BLaER1 (cell line): ENCODE measurements at regions not wholly inside any gene's neighbourhood (a gene's known extent, or its start where the extent isn't known, plus 50 kb on each side); places are given as distances from the start of the nearest gene placed in this dataset.

Experiments
- H3K27ac ChIP-seq: shearing (Covaris generic); formaldehyde crosslinking; 2 replicates; pipeline ENCODE4 v1.8.1; 2022
- H3K27me3 ChIP-seq: shearing (Covaris generic); formaldehyde crosslinking; 2 replicates; pipeline ENCODE4 v1.8.1; 2022
- H3K36me3 ChIP-seq: shearing (Covaris generic); formaldehyde crosslinking; 2 replicates; pipeline ENCODE4 v1.8.1; 2022
- H3K4me1 ChIP-seq: shearing (Covaris generic); formaldehyde crosslinking; 2 replicates; pipeline ENCODE4 v1.8.1; 2022
- H3K4me2 ChIP-seq: shearing (Covaris generic); formaldehyde crosslinking; 2 replicates; pipeline ENCODE4 v1.8.1; 2022
- H3K4me3 ChIP-seq: shearing (Covaris generic); formaldehyde crosslinking; 2 replicates; pipeline ENCODE4 v1.8.1; 2022
- H3K9ac ChIP-seq: shearing (Covaris generic); formaldehyde crosslinking; 2 replicates; pipeline ENCODE4 v1.8.1; 2022
- H3K9me3 ChIP-seq: shearing (Covaris generic); formaldehyde crosslinking; 2 replicates; pipeline ENCODE4 v1.8.1; 2022
- H4K20me1 ChIP-seq: shearing (Covaris generic); formaldehyde crosslinking; 2 replicates; pipeline ENCODE4 v1.8.1; 2022
- Cebpa-rat ChIP-seq: shearing (Covaris generic); IDR thresholded peaks from 2 replicates; pipeline ENCODE4 v1.8.1; 2022

GRCh38 chr18:52070291-52070756, 269.7 kb upstream of the DCC start:
- no peak overlapping the region for H3K9ac ChIP-seq

GRCh38 chr18:52077251-52077983, 262.6 kb upstream of the DCC start:
- H3K4me2 ChIP-seq: no peak overlapping the region
- H3K36me3 ChIP-seq: no peaks in the 10 kb centered on the region
- no peaks in the 10 kb centered on the region for H4K20me1 ChIP-seq
- no peak overlapping the region for H3K4me3 ChIP-seq
- no peak overlapping the region for H3K9ac ChIP-seq
- TF ChIP-seq Cebpa-rat: no peak
- H3K27ac ChIP-seq: no peak overlapping the region
- H3K9me3 ChIP-seq: no peaks in the 10 kb centered on the region
- H3K4me1 ChIP-seq: no peaks in the 10 kb centered on the region
- H3K27me3 ChIP-seq: no peaks in the 10 kb centered on the region

More at GRCh38 chr18:52070291-52070756, 269.7 kb upstream of the DCC start:
- H3K4me3 ChIP-seq: no peak overlapping the region
- TF ChIP-seq Cebpa-rat: no peak
- H3K36me3 ChIP-seq: no peaks in the 10 kb centered on the region
- no peak overlapping the region for H3K4me2 ChIP-seq
- 0 out of 2 replicates have a peak, but pooled peaks cover 6% of the 10 kb centered on the region for H3K9me3 ChIP-seq
- no peaks in the 10 kb centered on the region for H3K4me1 ChIP-seq
- H3K27ac ChIP-seq: no peak overlapping the region
- H4K20me1 ChIP-seq: no peaks in the 10 kb centered on the region
- no peaks in the 10 kb centered on the region for H3K27me3 ChIP-seq

- Histone ChIP-seq H3K9ac (no peak overlapping the region), H3K27ac (no peak overlapping the region), H3K36me3 (no peaks in the 10 kb centered on the region), H3K27me3 (no peaks in the 10 kb centered on the region), H3K4me3 (no peak overlapping the region), H4K20me1 (no peaks in the 10 kb centered on the region), H3K9me3 (no peaks in the 10 kb centered on the region), H3K4me1 (no peaks in the 10 kb centered on the region), H3K4me2 (no peak overlapping the region)
- TF ChIP-seq Cebpa-rat: no peak
Observed at GRCh38 chr18:52082246-52082645, 257.8 kb upstream of the DCC start.

- no peak overlapping the region for H3K27ac ChIP-seq
- no peak; the same call in 1 of the 2 replicates for TF ChIP-seq Cebpa-rat
- no peak overlapping the region for H3K4me3 ChIP-seq
- H3K9ac ChIP-seq: no peak overlapping the region
- no peaks in the 10 kb centered on the region for H4K20me1 ChIP-seq
- no peaks in the 10 kb centered on the region for H3K36me3 ChIP-seq
- H3K27me3 ChIP-seq: no peaks in the 10 kb centered on the region
- no peaks in the 10 kb centered on the region for H3K4me1 ChIP-seq
- no peaks in the 10 kb centered on the region for H3K9me3 ChIP-seq
- no peak overlapping the region for H3K4me2 ChIP-seq
Observed at GRCh38 chr18:52087140-52087539, 252.9 kb upstream of the DCC start.

- Histone ChIP-seq H3K27me3 (no peaks in the 10 kb centered on the region), H3K4me2 (no peak overlapping the region), H3K4me1 (no peaks in the 10 kb centered on the region), H4K20me1 (no peaks in the 10 kb centered on the region), H3K9me3 (no peaks in the 10 kb centered on the region), H3K4me3 (no peak overlapping the region), H3K9ac (no peak overlapping the region), H3K36me3 (no peaks in the 10 kb centered on the region), H3K27ac (no peak overlapping the region)
- no peak for TF ChIP-seq Cebpa-rat
Observed at GRCh38 chr18:52090005-52090404, 250.0 kb upstream of the DCC start.

- H3K9ac ChIP-seq: no peak overlapping the region
- no peaks in the 10 kb centered on the region for H3K36me3 ChIP-seq
- H3K27me3 ChIP-seq: no peaks in the 10 kb centered on the region
- no peaks in the 10 kb centered on the region for H3K4me1 ChIP-seq
- no peak overlapping the region for H3K27ac ChIP-seq
- H3K9me3 ChIP-seq: no peaks in the 10 kb centered on the region
- no peaks in the 10 kb centered on the region for H4K20me1 ChIP-seq
- no peak for TF ChIP-seq Cebpa-rat
- H3K4me2 ChIP-seq: no peak overlapping the region
- H3K4me3 ChIP-seq: no peak overlapping the region
Observed at GRCh38 chr18:52093171-52093570, 246.8 kb upstream of the DCC start.

GRCh38 chr18:52118684-52119083, 221.3 kb upstream of the DCC start:
- Histone ChIP-seq H3K27me3 (no peaks in the 10 kb centered on the region), H4K20me1 (no peaks in the 10 kb centered on the region), H3K9me3 (no peaks in the 10 kb centered on the region), H3K36me3 (no peaks in the 10 kb centered on the region), H3K9ac (no peak overlapping the region), H3K4me1 (no peaks in the 10 kb centered on the region), H3K4me3 (no peak overlapping the region), H3K4me2 (no peak overlapping the region), H3K27ac (no peak overlapping the region)
- TF ChIP-seq Cebpa-rat: no peak

GRCh38 chr18:52130624-52131301, 209.2 kb upstream of the DCC start:
- H3K27ac ChIP-seq: no peak overlapping the region
- H3K9me3 ChIP-seq: no peaks in the 10 kb centered on the region
- no peak overlapping the region for H3K9ac ChIP-seq
- H3K4me1 ChIP-seq: no peaks in the 10 kb centered on the region
- no peak for TF ChIP-seq Cebpa-rat
- H3K4me2 ChIP-seq: no peak overlapping the region
- H3K27me3 ChIP-seq: no peaks in the 10 kb centered on the region
- no peaks in the 10 kb centered on the region for H4K20me1 ChIP-seq
- H3K4me3 ChIP-seq: no peak overlapping the region
- H3K36me3 ChIP-seq: no peaks in the 10 kb centered on the region

- no peak for TF ChIP-seq Cebpa-rat
- Histone ChIP-seq H3K27me3 (no peaks in the 10 kb centered on the region), H3K9me3 (peaks cover 9% of the 10 kb centered on the region)
Observed at GRCh38 chr18:52131845-52132244, 208.2 kb upstream of the DCC start.

GRCh38 chr18:52136532-52136931, 203.5 kb upstream of the DCC start:
- no peak overlapping the region for H3K27ac ChIP-seq
- peaks cover 14% of the 10 kb centered on the region for H3K4me1 ChIP-seq
- no peaks in the 10 kb centered on the region for H4K20me1 ChIP-seq
- H3K36me3 ChIP-seq: no peaks in the 10 kb centered on the region
- no peak for TF ChIP-seq Cebpa-rat
- H3K4me2 ChIP-seq: no peak overlapping the region
- no peak overlapping the region for H3K4me3 ChIP-seq
- H3K9ac ChIP-seq: no peak overlapping the region
- H3K27me3 ChIP-seq: no peaks in the 10 kb centered on the region
- H3K9me3 ChIP-seq: peaks cover 23% of the 10 kb centered on the region

More at GRCh38 chr18:52131845-52132244, 208.2 kb upstream of the DCC start:
- Histone ChIP-seq H3K27ac (no peak overlapping the region), H4K20me1 (no peaks in the 10 kb centered on the region), H3K36me3 (no peaks in the 10 kb centered on the region), H3K4me3 (no peak overlapping the region), H3K4me1 (no peaks in the 10 kb centered on the region), H3K4me2 (no peak overlapping the region), H3K9ac (no peak overlapping the region)
